HepG2 (cell line): ENCODE measurements at regions not wholly inside any gene's neighbourhood (a gene's known extent, or its start where the extent isn't known, plus 50 kb on each side); places are given as distances from the start of the nearest gene placed in this dataset.
A peak's percentile ranks its signal among the peaks of the same experiment; 100 is the strongest.

Experiments
- ATAC-seq: fragments of 200-7000 bp; cut with Tn5 transposase; 3 replicates; pipeline ENCODE4 v1.9.1; 2020; ENCODE audit warnings: mild to moderate bottlenecking, moderate library complexity
- BruUV-seq: library from RNA; stranded (reverse); fragments of 400-500 nt; replicated peaks from 2 replicates; lab custom pipeline; 2021; lab: Mats Ljungman, UMichigan
- CTCF ChIA-PET: fragments of 300-600 bp; formaldehyde crosslinking; extraction: SDS; loops from one replicate; lab custom pipeline; 2021; ENCODE audit warnings: low total read pairs, inconsistent platforms, low intra/inter-chr PET ratio; lab: Yijun Ruan, JAX
- POLR2A ChIA-PET: fragments of 350-600 bp; sonication (Branson Sonifier 250); formaldehyde crosslinking; loops from one replicate; lab custom pipeline; 2020; ENCODE audit warnings: antibody characterized with exemption, inconsistent platforms; lab: Yijun Ruan, JAX
- DNase-seq: peaks from one replicate; pipeline ENCODE4 v3.0.0-alpha.2; 2015; ENCODE audit warnings: low spot score
- FAIRE-seq: peaks from 3 replicates; lab custom pipeline; 2011; peaks lifted over from hg19 to GRCh38; lab: Jason Lieb, UNC
- H2AFZ ChIP-seq: one replicate; pipeline ENCODE4 v1.6.1; 2011; ENCODE audit warnings: low read length, inconsistent platforms
- H3K27ac ChIP-seq: fragments of 300-600 bp; 3 replicates; pipeline ENCODE4 v1.8.0; 2011; ENCODE audit warnings: mixed run types, mild to moderate bottlenecking, mixed read lengths, low read length, inconsistent platforms; ENCODE audit not compliant: insufficient read depth; ENCODE audit errors: extremely low read length
- H3K27me3 ChIP-seq, 2 experiments: fragments of 200-600 bp in 1 of 2; 2 replicates in 1 of 2; 3 replicates in 1 of 2; pipeline versions ENCODE4 v1.6.0 to v1.8.0; 2011; ENCODE audit warnings: low read length in 2 of 2, mild to moderate bottlenecking in 2 of 2, moderate library complexity in 2 of 2, inconsistent platforms in 1 of 2; ENCODE audit not compliant: insufficient read depth in 2 of 2, control insufficient read depth in 1 of 2
- H3K36me3 ChIP-seq, 2 experiments: fragments of 200-600 bp in 1 of 2; replicated peaks in 1 of 2; 2 replicates in 1 of 2; 3 replicates in 1 of 2; pipeline versions ENCODE4 v1.5.1 to v1.8.0; 2011; ENCODE audit warnings: low read length in 2 of 2, inconsistent platforms in 1 of 2; ENCODE audit not compliant: insufficient read depth in 2 of 2, control insufficient read depth in 1 of 2
- H3K4me1 ChIP-seq: 2 replicates; pipeline ENCODE4 v1.5.1; 2012; ENCODE audit warnings: low read length, inconsistent platforms; ENCODE audit not compliant: insufficient read depth
- H3K4me2 ChIP-seq: 2 replicates; pipeline ENCODE4 v1.6.0; 2011; ENCODE audit warnings: low read depth, low read length, inconsistent platforms
- H3K4me3 ChIP-seq, 3 experiments: fragments of 200-600 bp in 1 of 3; sonication (generic), shearing (Covaris generic) in 1 of 3; replicated peaks in 1 of 3; 2 replicates each; pipeline ENCODE4 v1.5.1; 2011 to 2016; ENCODE audit warnings: low read length in 3 of 3, inconsistent platforms in 2 of 3, low read depth in 2 of 3, mild to moderate bottlenecking in 2 of 3, control low read depth in 1 of 3, mixed read lengths in 1 of 3; ENCODE audit not compliant: insufficient read depth in 1 of 3
- H3K79me2 ChIP-seq: one replicate; pipeline ENCODE4 v1.6.1; 2011; ENCODE audit warnings: low read length, inconsistent platforms; ENCODE audit not compliant: insufficient read depth
- H3K9ac ChIP-seq: 2 replicates; pipeline ENCODE4 v1.6.0; 2011; ENCODE audit warnings: mild to moderate bottlenecking, low read depth, low read length, inconsistent platforms; ENCODE audit not compliant: insufficient read depth
- H3K9me3 ChIP-seq: 2 replicates; pipeline ENCODE4 v1.5.1; 2012; ENCODE audit warnings: mild to moderate bottlenecking, low read length
- H4K20me1 ChIP-seq: 2 replicates; pipeline ENCODE4 v1.6.0; 2011; ENCODE audit warnings: inconsistent platforms, mild to moderate bottlenecking, low read length, moderate library complexity; ENCODE audit not compliant: insufficient read depth
- AGO1 ChIP-seq: fragments of 200-400 bp; formaldehyde crosslinking; IDR thresholded peaks from 2 replicates; pipeline ENCODE4 v1.6.1; 2017; ENCODE audit warnings: mild to moderate bottlenecking, low read depth, low read length, moderate library complexity; ENCODE audit not compliant: poor library complexity, severe bottlenecking
- MAFF ChIP-seq: IDR thresholded peaks from 2 replicates; pipeline ENCODE4 v1.6.1; 2011; ENCODE audit warnings: low read depth, low read length, improper control_type of control experiment
- MAFK ChIP-seq, 2 experiments: IDR thresholded peaks in 1 of 2; conservative IDR thresholded peaks in 1 of 2; 2 replicates each; pipeline ENCODE4 v1.6.1; 2011; ENCODE audit warnings: improper control_type of control experiment in 2 of 2, low read length in 2 of 2
- MEIS1 ChIP-seq: sonication (generic); formaldehyde crosslinking; IDR thresholded peaks from 2 replicates; pipeline ENCODE4 v1.9.0; 2021; ENCODE audit warnings: mild to moderate bottlenecking, missing genetic modification reagents, moderate library complexity, borderline replicate concordance
- MIER2 ChIP-seq: IDR thresholded peaks from 2 replicates; pipeline ENCODE4 v1.6.1; 2016; ENCODE audit warnings: missing biosample characterization, missing genetic modification reagents
- NAIF1 ChIP-seq: sonication (generic); formaldehyde crosslinking; IDR thresholded peaks from 2 replicates; pipeline ENCODE4 v1.5.0; 2020; ENCODE audit warnings: mild to moderate bottlenecking, missing genetic modification reagents, borderline replicate concordance
- ZFP36 ChIP-seq: fragments of 150-350 bp; IDR thresholded peaks from 2 replicates; pipeline ENCODE4 v1.6.1; 2018; ENCODE audit warnings: borderline replicate concordance, low read length, low read depth; ENCODE audit not compliant: partially characterized antibody
- ZNF180 ChIP-seq: sonication (generic); formaldehyde crosslinking; IDR thresholded peaks from 2 replicates; pipeline ENCODE4 v1.4.0; 2020; ENCODE audit warnings: low read depth, missing genetic modification reagents, borderline replicate concordance
- ZNF256 ChIP-seq: sonication (generic); formaldehyde crosslinking; conservative IDR thresholded peaks from 2 replicates; pipeline ENCODE4 v1.4.0; 2020; ENCODE audit warnings: missing genetic modification reagents
- ZNF547 ChIP-seq: sonication (generic); formaldehyde crosslinking; IDR thresholded peaks from 2 replicates; pipeline ENCODE4 v1.5.1; 2020; ENCODE audit warnings: mild to moderate bottlenecking, missing genetic modification reagents
- WGBS: methylation state at CpG from one replicate; pipeline ENCODE4 v1.1.6; 2017; ENCODE audit warnings: low lambda C conversion rate; 5-methylcytosine and 5-hydroxymethylcytosine counted together
- in situ Hi-C: cut with HindIII; loops from 2 replicates; pipeline ENCODE4 v1.10.0; 2017; ENCODE audit warnings: low pct_unique_long_range_greater_than_20kb; ENCODE audit not compliant: extremely low pct_ligation_motif_present
- intact Hi-C: fragments of 100-400 bp; cut with micrococcal nuclease; formaldehyde crosslinking; loops from one replicate; pipeline ENCODE4 v1.10.0; 2022; ENCODE audit not compliant: unreplicated experiment
- TF ChIP-seq, protein P1 (sequence below): IDR thresholded peaks from 2 replicates; pipeline ENCODE4 v1.6.1; 2012; ENCODE audit warnings: low read depth, low read length, improper control_type of control experiment
- TF ChIP-seq, protein P2 (sequence below): IDR thresholded peaks from 2 replicates; pipeline ENCODE4 v1.6.1; 2012; ENCODE audit warnings: low read length, improper control_type of control experiment
- TF ChIP-seq, protein P3 (sequence below): sonication (generic); formaldehyde crosslinking; IDR thresholded peaks from 2 replicates; pipeline ENCODE4 v1.8.0; 2022; ENCODE audit warnings: low read depth, missing genetic modification reagents

DNA sequence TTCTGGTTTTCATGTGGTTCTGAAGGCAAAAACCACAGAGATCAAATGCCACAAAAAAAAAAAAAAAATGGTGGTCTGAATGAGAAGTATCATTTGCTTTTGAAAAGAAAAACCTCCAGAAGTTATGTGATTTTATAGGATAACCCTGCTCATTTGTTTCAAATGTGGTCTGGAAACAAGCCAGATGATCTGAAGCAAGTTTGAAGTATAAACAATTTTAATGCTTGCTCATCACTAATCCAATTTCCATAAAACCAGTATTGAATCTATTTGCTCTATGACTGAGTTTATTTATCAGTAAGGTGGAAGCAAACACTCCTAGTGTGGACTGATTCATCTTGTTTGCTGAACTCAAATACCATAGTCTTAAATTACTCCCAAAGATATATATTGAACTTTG is 407.3 kb upstream of the FLRT2 start:
- no peak for FAIRE-seq
- BruUV-seq, result no TSS peak
- Histone ChIP-seq H4K20me1 (no peaks in the 10 kb centered on the region), H3K9ac (no peak overlapping the region), H2AFZ (no peak overlapping the region), H3K4me2 (no peak overlapping the region), H3K27ac (no peak overlapping the region), H3K4me3 (no peak overlapping the region), H3K4me1 (no peaks in the 10 kb centered on the region), H3K27me3 (no peaks in the 10 kb centered on the region), H3K9me3 (peaks cover 88% of the 10 kb centered on the region), H3K36me3 (no peaks in the 10 kb centered on the region), H3K79me2 (no peaks in the 10 kb centered on the region)
- in situ Hi-C loops, result no loop called here
- no peak for DNase-seq
- intact Hi-C loops, result no loop called here
- POLR2A ChIA-PET, result no interaction called here
- ATAC-seq, result no peak
- TF ChIP-seq, protein P1, sequence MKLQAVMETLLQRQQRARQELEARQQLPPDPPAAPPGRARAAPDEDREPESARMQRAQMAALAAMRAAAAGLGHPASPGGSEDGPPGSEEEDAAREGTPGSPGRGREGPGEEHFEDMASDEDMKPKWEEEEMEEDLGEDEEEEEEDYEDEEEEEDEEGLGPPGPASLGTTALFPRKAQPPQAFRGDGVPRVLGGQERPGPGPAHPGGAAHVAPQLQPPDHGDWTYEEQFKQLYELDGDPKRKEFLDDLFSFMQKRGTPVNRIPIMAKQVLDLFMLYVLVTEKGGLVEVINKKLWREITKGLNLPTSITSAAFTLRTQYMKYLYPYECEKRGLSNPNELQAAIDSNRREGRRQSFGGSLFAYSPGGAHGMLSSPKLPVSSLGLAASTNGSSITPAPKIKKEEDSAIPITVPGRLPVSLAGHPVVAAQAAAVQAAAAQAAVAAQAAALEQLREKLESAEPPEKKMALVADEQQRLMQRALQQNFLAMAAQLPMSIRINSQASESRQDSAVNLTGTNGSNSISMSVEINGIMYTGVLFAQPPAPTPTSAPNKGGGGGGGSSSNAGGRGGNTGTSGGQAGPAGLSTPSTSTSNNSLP, result 0 out of 2 replicates have a peak, but pooled peaks have one; percentile 14
- TF ChIP-seq MAFF (peak; percentile 83), ZNF256 (CRISPR knock-in tag) (no peak), MAFK (conservative IDR thresholded peaks at IDR 0.05 in 1 of 2, IDR thresholded peaks at IDR 0.05 in 1 of 2; ENCODE audit: low read length in 2 of 2) (peak; percentile 80 to 84), MIER2 (CRISPR knock-in tag) (no peak), ZNF547 (CRISPR knock-in tag) (no peak)
- CTCF ChIA-PET, result no interaction called here

DNA sequence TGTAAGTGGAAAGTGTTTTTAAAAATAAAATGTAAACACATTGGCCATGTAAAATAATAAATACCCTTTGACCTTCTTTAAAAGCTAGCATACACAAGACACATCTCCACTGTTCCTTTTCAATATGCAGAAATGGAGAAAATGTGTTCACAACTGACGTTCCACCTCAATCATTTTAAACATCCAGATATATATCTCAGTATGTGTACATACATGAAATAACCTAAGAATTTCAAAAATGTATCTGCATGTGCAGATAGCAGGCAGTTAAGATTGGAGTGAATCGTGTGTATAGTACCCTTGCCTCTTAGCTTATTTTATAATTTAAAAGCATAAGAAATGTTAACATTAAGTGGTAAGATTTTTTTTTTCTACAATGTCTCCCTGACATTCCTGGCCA is 406.2 kb upstream of the FLRT2 start:
- Histone ChIP-seq H3K4me3 (no peak overlapping the region), H3K79me2 (no peaks in the 10 kb centered on the region), H3K9me3 (peaks cover 87% of the 10 kb centered on the region), H4K20me1 (no peaks in the 10 kb centered on the region), H3K9ac (no peak overlapping the region), H3K36me3 (no peaks in the 10 kb centered on the region), H2AFZ (no peak overlapping the region), H3K27me3 (no peaks in the 10 kb centered on the region), H3K27ac (no peak overlapping the region), H3K4me1 (no peaks in the 10 kb centered on the region), H3K4me2 (no peak overlapping the region)
- 14% methylated on average over 2 of the region's 2 CpGs for WGBS
- in situ Hi-C loops (no loop called here), intact Hi-C loops (no loop called here)
- FAIRE-seq, result no peak
- BruUV-seq, result no TSS peak
- no peak for DNase-seq
- POLR2A ChIA-PET, result no interaction called here
- no peak for ATAC-seq
- CTCF ChIA-PET, result no interaction called here
- TF ChIP-seq MEIS1, result no peak
- no peak for TF ChIP-seq ZFP36
- TF ChIP-seq, protein P2, sequence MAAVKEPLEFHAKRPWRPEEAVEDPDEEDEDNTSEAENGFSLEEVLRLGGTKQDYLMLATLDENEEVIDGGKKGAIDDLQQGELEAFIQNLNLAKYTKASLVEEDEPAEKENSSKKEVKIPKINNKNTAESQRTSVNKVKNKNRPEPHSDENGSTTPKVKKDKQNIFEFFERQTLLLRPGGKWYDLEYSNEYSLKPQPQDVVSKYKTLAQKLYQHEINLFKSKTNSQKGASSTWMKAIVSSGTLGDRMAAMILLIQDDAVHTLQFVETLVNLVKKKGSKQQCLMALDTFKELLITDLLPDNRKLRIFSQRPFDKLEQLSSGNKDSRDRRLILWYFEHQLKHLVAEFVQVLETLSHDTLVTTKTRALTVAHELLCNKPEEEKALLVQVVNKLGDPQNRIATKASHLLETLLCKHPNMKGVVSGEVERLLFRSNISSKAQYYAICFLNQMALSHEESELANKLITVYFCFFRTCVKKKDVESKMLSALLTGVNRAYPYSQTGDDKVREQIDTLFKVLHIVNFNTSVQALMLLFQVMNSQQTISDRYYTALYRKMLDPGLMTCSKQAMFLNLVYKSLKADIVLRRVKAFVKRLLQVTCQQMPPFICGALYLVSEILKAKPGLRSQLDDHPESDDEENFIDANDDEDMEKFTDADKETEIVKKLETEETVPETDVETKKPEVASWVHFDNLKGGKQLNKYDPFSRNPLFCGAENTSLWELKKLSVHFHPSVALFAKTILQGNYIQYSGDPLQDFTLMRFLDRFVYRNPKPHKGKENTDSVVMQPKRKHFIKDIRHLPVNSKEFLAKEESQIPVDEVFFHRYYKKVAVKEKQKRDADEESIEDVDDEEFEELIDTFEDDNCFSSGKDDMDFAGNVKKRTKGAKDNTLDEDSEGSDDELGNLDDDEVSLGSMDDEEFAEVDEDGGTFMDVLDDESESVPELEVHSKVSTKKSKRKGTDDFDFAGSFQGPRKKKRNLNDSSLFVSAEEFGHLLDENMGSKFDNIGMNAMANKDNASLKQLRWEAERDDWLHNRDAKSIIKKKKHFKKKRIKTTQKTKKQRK, result no peak
- TF ChIP-seq AGO1, result no peak
- no peak for TF ChIP-seq ZNF180
- TF ChIP-seq, protein P3, sequence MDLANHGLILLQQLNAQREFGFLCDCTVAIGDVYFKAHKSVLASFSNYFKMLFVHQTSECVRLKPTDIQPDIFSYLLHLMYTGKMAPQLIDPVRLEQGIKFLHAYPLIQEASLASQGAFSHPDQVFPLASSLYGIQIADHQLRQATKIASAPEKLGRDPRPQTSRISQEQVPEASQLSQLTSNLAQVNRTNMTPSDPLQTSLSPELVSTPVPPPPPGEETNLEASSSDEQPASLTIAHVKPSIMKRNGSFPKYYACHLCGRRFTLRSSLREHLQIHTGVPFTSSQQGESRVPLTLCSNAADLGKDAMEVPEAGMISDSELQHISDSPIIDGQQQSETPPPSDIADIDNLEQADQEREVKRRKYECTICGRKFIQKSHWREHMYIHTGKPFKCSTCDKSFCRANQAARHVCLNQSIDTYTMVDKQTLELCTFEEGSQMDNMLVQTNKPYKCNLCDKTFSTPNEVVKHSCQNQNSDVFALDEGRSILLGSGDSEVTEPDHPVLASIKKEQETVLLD, result no peak
- no peak for TF ChIP-seq NAIF1 (CRISPR knock-in tag)
